Glutamatergic neuron (in vitro differentiated cells): ENCODE measurements at regions not wholly inside any gene's neighbourhood (a gene's known extent, or its start where the extent isn't known, plus 50 kb on each side); places are given as distances from the start of the nearest gene placed in this dataset.

Source experiments
- DNase-seq: peaks from one replicate; pipeline ENCODE4 v3.0.0; 2022
- H3K27ac Mint-ChIP-seq: one replicate; pipeline ENCODE4 v1.8.0; 2020; ENCODE audit warnings: mild to moderate bottlenecking, mixed read lengths, inconsistent platforms; ENCODE audit not compliant: unreplicated experiment
- H3K27me3 Mint-ChIP-seq: one replicate; pipeline ENCODE4 v1.8.0; 2020; ENCODE audit warnings: mild to moderate bottlenecking, moderate library complexity, mixed read lengths, inconsistent platforms; ENCODE audit not compliant: unreplicated experiment
- H3K36me3 Mint-ChIP-seq: one replicate; pipeline ENCODE4 v1.8.0; 2020; ENCODE audit warnings: mild to moderate bottlenecking, mixed read lengths, inconsistent platforms; ENCODE audit not compliant: unreplicated experiment
- H3K4me1 Mint-ChIP-seq: one replicate; pipeline ENCODE4 v1.8.0; 2020; ENCODE audit warnings: mild to moderate bottlenecking, low read depth, mixed read lengths, inconsistent platforms; ENCODE audit not compliant: unreplicated experiment
- H3K4me3 Mint-ChIP-seq: one replicate; pipeline ENCODE4 v1.8.0; 2020; ENCODE audit warnings: mild to moderate bottlenecking, mixed read lengths, inconsistent platforms; ENCODE audit not compliant: unreplicated experiment
- H3K9me3 Mint-ChIP-seq: one replicate; pipeline ENCODE4 v1.8.0; 2020; ENCODE audit warnings: mild to moderate bottlenecking, moderate library complexity, mixed read lengths, inconsistent platforms; ENCODE audit not compliant: unreplicated experiment
- TF ChIP-seq, protein P1 (sequence below): fragments of 200-600 bp; sonication (generic); IDR thresholded peaks from one replicate; pipeline ENCODE4 v1.5.0; 2021; ENCODE audit not compliant: partially characterized antibody, unreplicated experiment

DNA sequence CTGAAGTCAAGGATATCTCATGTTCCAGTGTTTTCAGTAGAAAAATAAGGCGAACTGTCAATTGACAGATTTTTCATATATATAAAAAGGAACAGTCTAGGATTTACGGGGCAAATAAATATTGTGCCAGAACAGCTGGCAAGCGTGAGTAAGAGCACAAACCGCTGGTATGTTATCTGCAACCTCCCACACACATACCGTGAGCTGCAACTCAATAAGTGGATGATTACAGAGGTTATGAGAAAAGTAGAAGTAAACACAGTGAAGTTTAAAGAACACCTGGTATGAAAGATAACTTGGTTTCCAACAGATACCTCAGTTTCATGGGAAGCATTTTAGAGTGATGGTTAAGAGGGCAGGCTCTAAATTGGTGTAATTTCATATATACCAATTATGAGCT is 733.4 kb downstream of the TUSC7 start:
- no peaks in the 10 kb centered on the region for H3K27me3 Mint-ChIP-seq
- H3K9me3 Mint-ChIP-seq: no peaks in the 10 kb centered on the region
- no peak for DNase-seq
- H3K27ac Mint-ChIP-seq: no peak overlapping the region
- no peak overlapping the region for H3K4me3 Mint-ChIP-seq
- no peaks in the 10 kb centered on the region for H3K36me3 Mint-ChIP-seq
- TF ChIP-seq, protein P1, sequence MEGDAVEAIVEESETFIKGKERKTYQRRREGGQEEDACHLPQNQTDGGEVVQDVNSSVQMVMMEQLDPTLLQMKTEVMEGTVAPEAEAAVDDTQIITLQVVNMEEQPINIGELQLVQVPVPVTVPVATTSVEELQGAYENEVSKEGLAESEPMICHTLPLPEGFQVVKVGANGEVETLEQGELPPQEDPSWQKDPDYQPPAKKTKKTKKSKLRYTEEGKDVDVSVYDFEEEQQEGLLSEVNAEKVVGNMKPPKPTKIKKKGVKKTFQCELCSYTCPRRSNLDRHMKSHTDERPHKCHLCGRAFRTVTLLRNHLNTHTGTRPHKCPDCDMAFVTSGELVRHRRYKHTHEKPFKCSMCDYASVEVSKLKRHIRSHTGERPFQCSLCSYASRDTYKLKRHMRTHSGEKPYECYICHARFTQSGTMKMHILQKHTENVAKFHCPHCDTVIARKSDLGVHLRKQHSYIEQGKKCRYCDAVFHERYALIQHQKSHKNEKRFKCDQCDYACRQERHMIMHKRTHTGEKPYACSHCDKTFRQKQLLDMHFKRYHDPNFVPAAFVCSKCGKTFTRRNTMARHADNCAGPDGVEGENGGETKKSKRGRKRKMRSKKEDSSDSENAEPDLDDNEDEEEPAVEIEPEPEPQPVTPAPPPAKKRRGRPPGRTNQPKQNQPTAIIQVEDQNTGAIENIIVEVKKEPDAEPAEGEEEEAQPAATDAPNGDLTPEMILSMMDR: no peak
- peaks cover 24% of the 10 kb centered on the region for H3K4me1 Mint-ChIP-seq

DNA sequence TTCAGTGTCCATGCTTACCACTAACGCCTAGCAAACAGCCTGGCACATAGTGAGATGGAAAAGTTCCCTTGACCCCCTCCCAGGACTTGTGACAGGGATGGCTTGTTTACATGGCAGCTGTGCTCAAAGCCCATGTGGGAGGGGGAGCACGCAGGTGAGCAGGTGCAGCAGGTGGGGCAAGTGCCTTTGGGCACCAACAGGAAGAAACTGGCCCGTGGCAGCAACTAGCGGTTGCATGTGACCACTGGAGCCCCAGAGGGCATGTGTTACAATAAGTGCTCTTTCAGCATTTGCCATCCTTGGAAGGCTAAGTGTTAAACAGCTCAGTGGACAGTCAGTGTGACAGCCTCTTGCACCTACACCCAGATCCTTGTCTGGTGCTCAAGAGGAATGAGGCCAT is 734.6 kb downstream of the TUSC7 start:
- TF ChIP-seq, protein P1: no peak
- Mint-ChIP-seq H3K4me3 (no peak overlapping the region), H3K27ac (no peak overlapping the region), H3K9me3 (no peaks in the 10 kb centered on the region), H3K27me3 (peaks cover 2% of the 10 kb centered on the region), H3K4me1 (peaks cover 24% of the 10 kb centered on the region), H3K36me3 (no peaks in the 10 kb centered on the region)
- no peak for DNase-seq

DNA sequence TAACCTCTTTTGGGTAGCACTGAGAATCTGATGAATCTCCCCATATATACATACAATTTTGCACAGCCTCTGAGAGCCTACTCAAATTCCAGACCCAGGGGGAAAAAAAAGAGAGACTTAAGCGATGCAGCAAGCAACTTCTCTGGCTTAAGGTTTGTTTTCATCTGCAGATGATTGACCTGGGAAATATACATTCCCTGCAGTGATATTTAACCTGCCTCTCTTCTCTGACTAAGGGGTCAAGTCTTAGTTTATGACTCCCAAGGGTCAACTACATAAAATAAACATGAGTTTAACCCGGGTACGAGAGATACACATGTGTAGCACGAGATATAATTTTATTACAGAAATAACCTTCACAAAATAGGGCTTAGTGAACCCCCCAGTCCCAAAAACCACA is 737.8 kb downstream of the TUSC7 start:
- no peaks in the 10 kb centered on the region for H3K36me3 Mint-ChIP-seq
- no peak overlapping the region for H3K27ac Mint-ChIP-seq
- no peaks in the 10 kb centered on the region for H3K9me3 Mint-ChIP-seq
- no peak for DNase-seq
- H3K27me3 Mint-ChIP-seq: peaks cover 2% of the 10 kb centered on the region
- peaks cover 14% of the 10 kb centered on the region for H3K4me1 Mint-ChIP-seq
- TF ChIP-seq, protein P1: no peak
- H3K4me3 Mint-ChIP-seq: no peak overlapping the region

DNA sequence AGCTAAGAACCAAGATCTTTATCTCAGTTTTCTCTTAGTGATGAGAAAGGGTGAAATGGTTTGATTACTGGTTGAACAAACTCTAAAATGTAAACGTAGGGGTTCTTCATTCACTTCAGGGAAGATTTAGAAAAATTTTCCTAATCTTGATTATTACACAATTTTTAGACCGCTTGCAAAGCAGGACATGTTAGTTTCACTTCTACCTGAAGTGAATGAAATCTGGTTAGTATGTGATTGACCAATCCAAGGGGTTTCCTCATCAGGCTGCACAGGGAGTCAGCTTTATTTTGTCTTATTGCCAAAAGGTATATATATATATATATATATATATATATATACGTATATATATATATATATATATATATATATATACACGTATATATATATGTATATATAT is 740.4 kb downstream of the TUSC7 start:
- H3K27me3 Mint-ChIP-seq: peaks cover 2% of the 10 kb centered on the region
- no peaks in the 10 kb centered on the region for H3K36me3 Mint-ChIP-seq
- DNase-seq: no peak
- TF ChIP-seq, protein P1: no peak
- no peak overlapping the region for H3K27ac Mint-ChIP-seq
- H3K9me3 Mint-ChIP-seq: no peaks in the 10 kb centered on the region
- H3K4me3 Mint-ChIP-seq: no peak overlapping the region
- H3K4me1 Mint-ChIP-seq: peaks cover 14% of the 10 kb centered on the region

DNA sequence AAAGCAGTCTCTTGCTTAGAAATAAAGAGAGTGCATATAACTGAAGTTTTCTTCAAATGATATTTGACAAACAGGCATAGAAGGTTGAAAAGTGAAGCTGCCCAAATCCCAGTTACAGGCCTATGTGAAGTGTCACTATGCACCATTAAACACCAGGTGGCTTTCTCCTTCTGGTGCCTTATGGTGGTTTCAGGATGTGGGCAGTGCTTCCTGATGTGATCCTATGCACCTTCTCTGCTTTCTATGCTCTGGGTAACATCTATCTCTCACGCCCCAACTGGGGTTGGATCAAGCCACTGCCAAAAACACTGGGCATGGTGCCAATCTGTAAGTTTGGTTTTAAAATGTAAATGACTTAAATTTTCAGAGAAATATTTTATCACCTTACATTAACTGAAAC is 744.7 kb downstream of the TUSC7 start:
- H3K9me3 Mint-ChIP-seq: no peaks in the 10 kb centered on the region
- no peak for DNase-seq
- H3K36me3 Mint-ChIP-seq: no peaks in the 10 kb centered on the region
- H3K4me3 Mint-ChIP-seq: no peak overlapping the region
- TF ChIP-seq, protein P1: no peak
- H3K4me1 Mint-ChIP-seq: no peaks in the 10 kb centered on the region
- H3K27ac Mint-ChIP-seq: no peak overlapping the region
- peaks cover 1% of the 10 kb centered on the region for H3K27me3 Mint-ChIP-seq
